GM12878 (cell line): ENCODE measurements at regions not wholly inside any gene's neighbourhood (a gene's known extent, or its start where the extent isn't known, plus 50 kb on each side); places are given as distances from the start of the nearest gene placed in this dataset.

Experiments
- ATAC-seq: fragments of 200-7000 bp; cut with Tn5 transposase; 3 replicates; pipeline ENCODE4 v1.9.1; 2020; ENCODE audit warnings: mild to moderate bottlenecking, moderate library complexity
- BruUV-seq: library from RNA; stranded (reverse); fragments of 400-500 nt; replicated peaks from 2 replicates; lab custom pipeline; 2021; lab: Mats Ljungman, UMichigan
- CTCF ChIA-PET: fragments of 300-600 bp; sonication (Branson Sonifier 250); formaldehyde crosslinking; extraction: SDS; loops from one replicate; lab custom pipeline; 2021; ENCODE audit warnings: inconsistent platforms; lab: Yijun Ruan, JAX
- POLR2A ChIA-PET: fragments of 350-600 bp; formaldehyde crosslinking; extraction: SDS; loops from one replicate; lab custom pipeline; 2021; ENCODE audit warnings: inconsistent platforms; lab: Charles Lee
- RAD21 ChIA-PET: fragments of 300-600 bp; sonication (Branson Sonifier 250); formaldehyde crosslinking; loops from one replicate; lab custom pipeline; 2023; ENCODE audit warnings: antibody characterized with exemption; ENCODE audit not compliant: unreplicated experiment; lab: Charles Lee
- SMC1A ChIA-PET: fragments of 300-600 bp; sonication (Branson Sonifier 250); formaldehyde crosslinking; loops from one replicate; lab custom pipeline; 2023; ENCODE audit not compliant: unreplicated experiment, uncharacterized antibody; lab: Charles Lee
- DNase-seq: peaks from one replicate; pipeline ENCODE4 v3.0.0-alpha.2; 2011; ENCODE audit warnings: low read depth, low spot score
- FAIRE-seq: peaks from 3 replicates; lab custom pipeline; 2011; peaks lifted over from hg19 to GRCh38; lab: Jason Lieb, UNC
- H2AFZ ChIP-seq: 2 replicates; pipeline ENCODE4 v1.6.0; 2011; ENCODE audit warnings: low read depth, low read length, control low read depth; ENCODE audit not compliant: control insufficient read depth
- H3K27ac ChIP-seq: 2 replicates; pipeline ENCODE4 v1.5.1; 2011; ENCODE audit warnings: control low read depth; ENCODE audit not compliant: control insufficient read depth, insufficient read depth
- H3K27me3 ChIP-seq, 2 experiments: replicated peaks in 1 of 2; 2 replicates each; pipeline versions ENCODE4 v1.6.0 to v1.6.1; 2011; ENCODE audit warnings: low read length in 1 of 2; ENCODE audit not compliant: control insufficient read depth in 2 of 2, insufficient read depth in 2 of 2
- H3K36me3 ChIP-seq, 2 experiments: 2 replicates each; pipeline ENCODE4 v1.5.1; 2011; ENCODE audit warnings: low read length in 1 of 2; ENCODE audit not compliant: control insufficient read depth in 2 of 2, insufficient read depth in 2 of 2
- H3K4me1 ChIP-seq: 2 replicates; pipeline ENCODE4 v1.6.1; 2011; ENCODE audit warnings: mild to moderate bottlenecking, low read length, moderate library complexity, mixed read lengths; ENCODE audit not compliant: control insufficient read depth, insufficient read depth
- H3K4me2 ChIP-seq: 2 replicates; pipeline ENCODE4 v1.6.0; 2011; ENCODE audit warnings: control low read depth; ENCODE audit not compliant: control insufficient read depth, insufficient read depth
- H3K4me3 ChIP-seq: fragments of 200-600 bp; sonication (generic); 2 replicates; pipeline ENCODE4 v1.5.1; 2016
- H3K79me2 ChIP-seq: 2 replicates; pipeline ENCODE4 v1.6.0; 2011; ENCODE audit warnings: low read length; ENCODE audit not compliant: control insufficient read depth, insufficient read depth
- H3K9ac ChIP-seq: 2 replicates; pipeline ENCODE4 v1.8.0; 2011; ENCODE audit warnings: low read length, control low read depth, mixed read lengths; ENCODE audit not compliant: control insufficient read depth, insufficient read depth
- H3K9me3 ChIP-seq: replicated peaks from 3 replicates; pipeline ENCODE4 v1.5.1; 2011; ENCODE audit warnings: mild to moderate bottlenecking, low read length; ENCODE audit not compliant: control insufficient read depth, insufficient read depth
- H4K20me1 ChIP-seq: 2 replicates; pipeline ENCODE4 v1.6.0; 2011; ENCODE audit not compliant: control insufficient read depth, insufficient read depth
- BMI1 ChIP-seq: fragments of 450-650 bp; IDR thresholded peaks from 2 replicates; pipeline ENCODE4 v1.6.1; 2016; ENCODE audit warnings: mild to moderate bottlenecking, moderate library complexity, borderline replicate concordance
- BRCA1 ChIP-seq: IDR thresholded peaks from 2 replicates; pipeline ENCODE4 v1.6.1; 2011; ENCODE audit warnings: low read depth, low read length, improper control_type of control experiment
- FOXM1 ChIP-seq: IDR thresholded peaks from 2 replicates; pipeline ENCODE4 v1.6.1; 2012; ENCODE audit warnings: low read depth, mild to moderate bottlenecking, inconsistent platforms, low read length, moderate library complexity
- MTA2 ChIP-seq: fragments of 450-650 bp; IDR thresholded peaks from 2 replicates; pipeline ENCODE4 v1.6.1; 2016; ENCODE audit warnings: low read depth, mild to moderate bottlenecking, moderate library complexity
- NFYB ChIP-seq: IDR thresholded peaks from 2 replicates; pipeline ENCODE4 v1.6.1; 2011; ENCODE audit warnings: low read depth, mild to moderate bottlenecking, low read length, improper control_type of control experiment, moderate library complexity; ENCODE audit not compliant: insufficient read depth
- SIX5 ChIP-seq: IDR thresholded peaks from 2 replicates; pipeline ENCODE4 v1.6.1; 2011; ENCODE audit warnings: mild to moderate bottlenecking, low read depth, low read length, moderate library complexity; ENCODE audit not compliant: severe bottlenecking
- SMAD1 ChIP-seq: fragments of 450-650 bp; IDR thresholded peaks from 2 replicates; pipeline ENCODE4 v1.6.1; 2018; ENCODE audit warnings: mild to moderate bottlenecking, low read depth; ENCODE audit not compliant: partially characterized antibody
- TAF1 ChIP-seq: IDR thresholded peaks from 2 replicates; pipeline ENCODE4 v1.6.1; 2011; ENCODE audit warnings: mild to moderate bottlenecking, low read depth, low read length, borderline replicate concordance
- TARDBP ChIP-seq: IDR thresholded peaks from 2 replicates; pipeline ENCODE4 v1.6.1; 2016; ENCODE audit warnings: borderline replicate concordance
- YBX1 ChIP-seq: fragments of 450-650 bp; IDR thresholded peaks from 2 replicates; pipeline ENCODE4 v1.6.1; 2016; ENCODE audit warnings: antibody characterized with exemption
- WGBS: methylation state at CpG from one replicate; pipeline ENCODE4 v1.1.6; 2016; ENCODE audit warnings: low lambda C conversion rate; ENCODE audit not compliant: insufficient replicate concordance, insufficient coverage; ENCODE audit errors: missing lambda C conversion rate; 5-methylcytosine and 5-hydroxymethylcytosine counted together
- in situ Hi-C: fragments of 300-500 bp; cut with MboI; formaldehyde crosslinking; loops from 9 replicates; pipeline ENCODE4 v1.14.3; 2018; ENCODE audit warnings: mixed read lengths
- intact Hi-C: fragments of 100-400 bp; cut with micrococcal nuclease; formaldehyde crosslinking; loops from one replicate; pipeline ENCODE4 v1.14.2; 2022; ENCODE audit not compliant: unreplicated experiment
- TF ChIP-seq, protein P1 (sequence below): IDR thresholded peaks from 2 replicates; pipeline ENCODE4 v1.6.1; 2012; ENCODE audit warnings: mild to moderate bottlenecking, low read depth, low read length
- TF ChIP-seq, protein P2 (sequence below): fragments of 150-350 bp; IDR thresholded peaks from 2 replicates; pipeline ENCODE4 v1.6.1; 2016; ENCODE audit warnings: low read depth, low read length
- TF ChIP-seq, protein P3 (sequence below): fragments of 150-350 bp; IDR thresholded peaks from 2 replicates; pipeline ENCODE4 v1.6.1; 2014; ENCODE audit warnings: mild to moderate bottlenecking, low read depth, low read length

DNA sequence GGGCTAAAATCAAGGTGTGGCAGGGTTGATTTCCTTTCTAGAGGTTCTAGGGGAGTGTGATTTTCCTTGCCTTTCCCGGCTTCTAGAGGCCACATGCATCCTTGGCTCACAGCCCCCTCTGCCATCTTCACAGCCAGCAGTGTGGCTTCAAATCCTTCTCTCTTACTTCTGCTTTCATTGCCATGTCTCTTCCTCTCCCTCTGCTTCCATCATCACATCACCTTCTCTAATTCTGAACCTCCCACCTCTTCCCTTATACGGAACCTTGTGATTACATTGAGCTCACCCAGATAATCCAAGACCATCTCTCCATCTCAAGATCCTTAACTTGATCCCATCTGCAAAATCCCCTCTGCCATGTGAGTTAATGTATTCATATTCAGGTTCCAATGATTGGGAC, 56.2 kb upstream of the RMDN2 start:
- H3K79me2 ChIP-seq, result no peaks in the 10 kb centered on the region
- no peak for DNase-seq
- ChIA-PET RAD21 (interaction anchor here (0.7 to 13.0 kb wide), 2 partner anchors 8 to 15 kb away, joined by 4 to 215 read pairs; no protein-coding TSS in a partner anchor), SMC1A (interaction anchor here (6.4 kb wide), 1 partner anchor 16 kb away, joined by 64 read pairs; no protein-coding TSS in a partner anchor), POLR2A (interaction anchor here (0.5 to 2.3 kb wide), 2 partner anchors 15 to 216 kb away, joined by 3 to 7 read pairs; no protein-coding TSS in a partner anchor), CTCF (interaction anchor here (1.0 to 1.8 kb wide), 7 partner anchors 9 to 454 kb away, joined by 3 to 8 read pairs (median 3); no protein-coding TSS in a partner anchor)
- H4K20me1 ChIP-seq, result no peaks in the 10 kb centered on the region
- no TSS peak for BruUV-seq
- in situ Hi-C loops (no loop called here), intact Hi-C loops (no loop called here)
- no peaks in the 10 kb centered on the region for H3K9me3 ChIP-seq
- no peak for FAIRE-seq
- H3K9ac ChIP-seq, result no peak overlapping the region
- 27% methylated on average over 2 of the region's 2 CpGs for WGBS
- peaks cover 9% of the 10 kb centered on the region for H3K4me1 ChIP-seq
- ATAC-seq, result no peak
- no peak overlapping the region for H3K27ac ChIP-seq
- H3K4me2 ChIP-seq, result no peak overlapping the region
- no peaks in the 10 kb centered on the region; a peak in 1 of 4 replicates for H3K36me3 ChIP-seq
- H3K4me3 ChIP-seq, result no peak overlapping the region
- no peak overlapping the region for H2AFZ ChIP-seq
- no peaks in the 10 kb centered on the region for H3K27me3 ChIP-seq
- TF ChIP-seq MTA2, result no peak
- no peak for TF ChIP-seq SMAD1
- no peak for TF ChIP-seq SIX5
- TF ChIP-seq FOXM1, result no peak
- TF ChIP-seq, protein P1, sequence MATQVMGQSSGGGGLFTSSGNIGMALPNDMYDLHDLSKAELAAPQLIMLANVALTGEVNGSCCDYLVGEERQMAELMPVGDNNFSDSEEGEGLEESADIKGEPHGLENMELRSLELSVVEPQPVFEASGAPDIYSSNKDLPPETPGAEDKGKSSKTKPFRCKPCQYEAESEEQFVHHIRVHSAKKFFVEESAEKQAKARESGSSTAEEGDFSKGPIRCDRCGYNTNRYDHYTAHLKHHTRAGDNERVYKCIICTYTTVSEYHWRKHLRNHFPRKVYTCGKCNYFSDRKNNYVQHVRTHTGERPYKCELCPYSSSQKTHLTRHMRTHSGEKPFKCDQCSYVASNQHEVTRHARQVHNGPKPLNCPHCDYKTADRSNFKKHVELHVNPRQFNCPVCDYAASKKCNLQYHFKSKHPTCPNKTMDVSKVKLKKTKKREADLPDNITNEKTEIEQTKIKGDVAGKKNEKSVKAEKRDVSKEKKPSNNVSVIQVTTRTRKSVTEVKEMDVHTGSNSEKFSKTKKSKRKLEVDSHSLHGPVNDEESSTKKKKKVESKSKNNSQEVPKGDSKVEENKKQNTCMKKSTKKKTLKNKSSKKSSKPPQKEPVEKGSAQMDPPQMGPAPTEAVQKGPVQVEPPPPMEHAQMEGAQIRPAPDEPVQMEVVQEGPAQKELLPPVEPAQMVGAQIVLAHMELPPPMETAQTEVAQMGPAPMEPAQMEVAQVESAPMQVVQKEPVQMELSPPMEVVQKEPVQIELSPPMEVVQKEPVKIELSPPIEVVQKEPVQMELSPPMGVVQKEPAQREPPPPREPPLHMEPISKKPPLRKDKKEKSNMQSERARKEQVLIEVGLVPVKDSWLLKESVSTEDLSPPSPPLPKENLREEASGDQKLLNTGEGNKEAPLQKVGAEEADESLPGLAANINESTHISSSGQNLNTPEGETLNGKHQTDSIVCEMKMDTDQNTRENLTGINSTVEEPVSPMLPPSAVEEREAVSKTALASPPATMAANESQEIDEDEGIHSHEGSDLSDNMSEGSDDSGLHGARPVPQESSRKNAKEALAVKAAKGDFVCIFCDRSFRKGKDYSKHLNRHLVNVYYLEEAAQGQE, result no peak
- TF ChIP-seq TAF1, result no peak
- TF ChIP-seq TARDBP, result no peak
- TF ChIP-seq, protein P2, sequence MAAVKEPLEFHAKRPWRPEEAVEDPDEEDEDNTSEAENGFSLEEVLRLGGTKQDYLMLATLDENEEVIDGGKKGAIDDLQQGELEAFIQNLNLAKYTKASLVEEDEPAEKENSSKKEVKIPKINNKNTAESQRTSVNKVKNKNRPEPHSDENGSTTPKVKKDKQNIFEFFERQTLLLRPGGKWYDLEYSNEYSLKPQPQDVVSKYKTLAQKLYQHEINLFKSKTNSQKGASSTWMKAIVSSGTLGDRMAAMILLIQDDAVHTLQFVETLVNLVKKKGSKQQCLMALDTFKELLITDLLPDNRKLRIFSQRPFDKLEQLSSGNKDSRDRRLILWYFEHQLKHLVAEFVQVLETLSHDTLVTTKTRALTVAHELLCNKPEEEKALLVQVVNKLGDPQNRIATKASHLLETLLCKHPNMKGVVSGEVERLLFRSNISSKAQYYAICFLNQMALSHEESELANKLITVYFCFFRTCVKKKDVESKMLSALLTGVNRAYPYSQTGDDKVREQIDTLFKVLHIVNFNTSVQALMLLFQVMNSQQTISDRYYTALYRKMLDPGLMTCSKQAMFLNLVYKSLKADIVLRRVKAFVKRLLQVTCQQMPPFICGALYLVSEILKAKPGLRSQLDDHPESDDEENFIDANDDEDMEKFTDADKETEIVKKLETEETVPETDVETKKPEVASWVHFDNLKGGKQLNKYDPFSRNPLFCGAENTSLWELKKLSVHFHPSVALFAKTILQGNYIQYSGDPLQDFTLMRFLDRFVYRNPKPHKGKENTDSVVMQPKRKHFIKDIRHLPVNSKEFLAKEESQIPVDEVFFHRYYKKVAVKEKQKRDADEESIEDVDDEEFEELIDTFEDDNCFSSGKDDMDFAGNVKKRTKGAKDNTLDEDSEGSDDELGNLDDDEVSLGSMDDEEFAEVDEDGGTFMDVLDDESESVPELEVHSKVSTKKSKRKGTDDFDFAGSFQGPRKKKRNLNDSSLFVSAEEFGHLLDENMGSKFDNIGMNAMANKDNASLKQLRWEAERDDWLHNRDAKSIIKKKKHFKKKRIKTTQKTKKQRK, result no peak
- TF ChIP-seq, protein P3, sequence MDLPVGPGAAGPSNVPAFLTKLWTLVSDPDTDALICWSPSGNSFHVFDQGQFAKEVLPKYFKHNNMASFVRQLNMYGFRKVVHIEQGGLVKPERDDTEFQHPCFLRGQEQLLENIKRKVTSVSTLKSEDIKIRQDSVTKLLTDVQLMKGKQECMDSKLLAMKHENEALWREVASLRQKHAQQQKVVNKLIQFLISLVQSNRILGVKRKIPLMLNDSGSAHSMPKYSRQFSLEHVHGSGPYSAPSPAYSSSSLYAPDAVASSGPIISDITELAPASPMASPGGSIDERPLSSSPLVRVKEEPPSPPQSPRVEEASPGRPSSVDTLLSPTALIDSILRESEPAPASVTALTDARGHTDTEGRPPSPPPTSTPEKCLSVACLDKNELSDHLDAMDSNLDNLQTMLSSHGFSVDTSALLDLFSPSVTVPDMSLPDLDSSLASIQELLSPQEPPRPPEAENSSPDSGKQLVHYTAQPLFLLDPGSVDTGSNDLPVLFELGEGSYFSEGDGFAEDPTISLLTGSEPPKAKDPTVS, result no peak
- no peak for TF ChIP-seq BMI1
- no peak for TF ChIP-seq YBX1
- no peak for TF ChIP-seq BRCA1
- no peak for TF ChIP-seq NFYB
